ENCODE measurements at regions not wholly inside any gene's neighbourhood (a gene's known extent, or its start where the extent isn't known, plus 50 kb on each side); places are given as distances from the start of the nearest gene placed in this dataset.

DNA sequence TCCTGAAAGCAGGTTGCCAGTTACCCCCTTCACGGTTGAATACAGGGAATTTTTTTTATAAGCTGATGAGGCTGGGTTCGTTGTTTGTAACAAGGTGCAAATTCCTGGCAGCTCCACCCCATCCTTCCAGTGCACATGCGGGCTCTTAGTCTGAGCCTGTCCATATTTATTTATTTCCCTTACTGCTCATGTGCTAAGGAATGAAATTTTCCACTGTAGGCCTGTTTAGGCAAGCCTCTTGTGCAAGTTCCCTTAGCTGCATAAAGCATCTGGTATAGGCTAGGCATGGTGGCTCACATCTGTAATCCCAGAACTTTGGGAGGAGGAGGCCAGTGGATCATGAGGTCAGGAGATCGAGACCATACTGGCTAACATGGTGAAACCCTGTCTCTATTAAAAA, 560.9 kb upstream of the PCDH9 start:
- no peak for TF ChIP-seq POLR2A (IDR thresholded peaks at IDR 0.05)
- TF ChIP-seq, protein P1, sequence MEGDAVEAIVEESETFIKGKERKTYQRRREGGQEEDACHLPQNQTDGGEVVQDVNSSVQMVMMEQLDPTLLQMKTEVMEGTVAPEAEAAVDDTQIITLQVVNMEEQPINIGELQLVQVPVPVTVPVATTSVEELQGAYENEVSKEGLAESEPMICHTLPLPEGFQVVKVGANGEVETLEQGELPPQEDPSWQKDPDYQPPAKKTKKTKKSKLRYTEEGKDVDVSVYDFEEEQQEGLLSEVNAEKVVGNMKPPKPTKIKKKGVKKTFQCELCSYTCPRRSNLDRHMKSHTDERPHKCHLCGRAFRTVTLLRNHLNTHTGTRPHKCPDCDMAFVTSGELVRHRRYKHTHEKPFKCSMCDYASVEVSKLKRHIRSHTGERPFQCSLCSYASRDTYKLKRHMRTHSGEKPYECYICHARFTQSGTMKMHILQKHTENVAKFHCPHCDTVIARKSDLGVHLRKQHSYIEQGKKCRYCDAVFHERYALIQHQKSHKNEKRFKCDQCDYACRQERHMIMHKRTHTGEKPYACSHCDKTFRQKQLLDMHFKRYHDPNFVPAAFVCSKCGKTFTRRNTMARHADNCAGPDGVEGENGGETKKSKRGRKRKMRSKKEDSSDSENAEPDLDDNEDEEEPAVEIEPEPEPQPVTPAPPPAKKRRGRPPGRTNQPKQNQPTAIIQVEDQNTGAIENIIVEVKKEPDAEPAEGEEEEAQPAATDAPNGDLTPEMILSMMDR (IDR thresholded peaks at IDR 0.05 in 8 of 11, conservative IDR thresholded peaks at IDR 0.05 in 3 of 11) = no peak

Data from spleen (tissue), 7 donors.